ENCODE measurements at regions not wholly inside any gene's neighbourhood (a gene's known extent, or its start where the extent isn't known, plus 50 kb on each side); places are given as distances from the start of the nearest gene placed in this dataset.

GRCh38 chr2:155030296-155030695, 331.8 kb downstream of the KCNJ3 start:
- TF ChIP-seq, protein P1, sequence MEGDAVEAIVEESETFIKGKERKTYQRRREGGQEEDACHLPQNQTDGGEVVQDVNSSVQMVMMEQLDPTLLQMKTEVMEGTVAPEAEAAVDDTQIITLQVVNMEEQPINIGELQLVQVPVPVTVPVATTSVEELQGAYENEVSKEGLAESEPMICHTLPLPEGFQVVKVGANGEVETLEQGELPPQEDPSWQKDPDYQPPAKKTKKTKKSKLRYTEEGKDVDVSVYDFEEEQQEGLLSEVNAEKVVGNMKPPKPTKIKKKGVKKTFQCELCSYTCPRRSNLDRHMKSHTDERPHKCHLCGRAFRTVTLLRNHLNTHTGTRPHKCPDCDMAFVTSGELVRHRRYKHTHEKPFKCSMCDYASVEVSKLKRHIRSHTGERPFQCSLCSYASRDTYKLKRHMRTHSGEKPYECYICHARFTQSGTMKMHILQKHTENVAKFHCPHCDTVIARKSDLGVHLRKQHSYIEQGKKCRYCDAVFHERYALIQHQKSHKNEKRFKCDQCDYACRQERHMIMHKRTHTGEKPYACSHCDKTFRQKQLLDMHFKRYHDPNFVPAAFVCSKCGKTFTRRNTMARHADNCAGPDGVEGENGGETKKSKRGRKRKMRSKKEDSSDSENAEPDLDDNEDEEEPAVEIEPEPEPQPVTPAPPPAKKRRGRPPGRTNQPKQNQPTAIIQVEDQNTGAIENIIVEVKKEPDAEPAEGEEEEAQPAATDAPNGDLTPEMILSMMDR (IDR thresholded peaks at IDR 0.05), result no peak
- no peak for TF ChIP-seq ZFX (IDR thresholded peaks at IDR 0.05; ENCODE audit: borderline replicate concordance)
